H1 (cell line): ENCODE measurements at regions not wholly inside any gene's neighbourhood (a gene's known extent, or its start where the extent isn't known, plus 50 kb on each side); places are given as distances from the start of the nearest gene placed in this dataset.

Source experiments
- CTCF ChIA-PET: fragments of 300-600 bp; sonication (Branson Sonifier 250); formaldehyde crosslinking; loops from one replicate; lab custom pipeline; 2021; ENCODE audit not compliant: partially characterized antibody; lab: Charles Lee
- POLR2A ChIA-PET: fragments of 300-600 bp; sonication (Branson Sonifier 250); formaldehyde crosslinking; loops from one replicate; lab custom pipeline; 2021; ENCODE audit warnings: inconsistent platforms; ENCODE audit not compliant: partially characterized antibody; lab: Charles Lee
- DNase-seq, 2 experiments: peaks; one replicate each; pipeline versions ENCODE4 v3.0.0 to v3.0.0-alpha.2; 2010 to 2022; ENCODE audit warnings: low spot score in 2 of 2, low read depth in 1 of 2, mixed read lengths in 1 of 2
- FAIRE-seq: peaks from 2 replicates; lab custom pipeline; 2011; peaks lifted over from hg19 to GRCh38; lab: Jason Lieb, UNC
- H2AFZ ChIP-seq: 2 replicates; pipeline ENCODE4 v1.8.1; 2012; ENCODE audit warnings: low read length, inconsistent platforms
- H2AK5ac ChIP-seq: 2 replicates; pipeline ENCODE4 v1.6.1; 2013; ENCODE audit warnings: low read depth, low read length
- H2BK120ac ChIP-seq: replicated peaks from 2 replicates; pipeline ENCODE3; 2013; ENCODE audit warnings: low read depth, low read length, inconsistent platforms
- H2BK12ac ChIP-seq: 2 replicates; pipeline ENCODE4 v1.6.1; 2013; ENCODE audit warnings: low read depth, low read length
- H2BK15ac ChIP-seq: 2 replicates; pipeline ENCODE4 v1.6.1; 2013; ENCODE audit warnings: low read length
- H2BK20ac ChIP-seq: 2 replicates; pipeline ENCODE4 v1.6.1; 2013; ENCODE audit warnings: low read length
- H2BK5ac ChIP-seq: 2 replicates; pipeline ENCODE4 v1.6.1; 2013; ENCODE audit warnings: low read depth, low read length
- H3K14ac ChIP-seq: 2 replicates; pipeline ENCODE4 v1.6.1; 2013; ENCODE audit warnings: inconsistent platforms; ENCODE audit not compliant: insufficient read length
- H3K18ac ChIP-seq: 2 replicates; pipeline ENCODE4 v1.6.1; 2013; ENCODE audit warnings: low read length; ENCODE audit errors: extremely low read depth
- H3K23ac ChIP-seq: 2 replicates; pipeline ENCODE4 v1.6.1; 2013; ENCODE audit warnings: inconsistent platforms; ENCODE audit not compliant: insufficient read length
- H3K23me2 ChIP-seq: 2 replicates; pipeline ENCODE4 v1.6.1; 2013; ENCODE audit warnings: low read depth, low read length
- H3K27ac ChIP-seq: 2 replicates; pipeline ENCODE4 v1.6.1; 2011; ENCODE audit warnings: low read depth, low read length, inconsistent platforms
- H3K27me3 ChIP-seq, 4 experiments: replicated peaks in 1 of 4; 1 replicate in 1 of 4; 2 replicates in 3 of 4; pipeline versions ENCODE4 v1.6.1 to v1.8.1; 2011 to 2013; ENCODE audit warnings: low read length in 3 of 4, mild to moderate bottlenecking in 3 of 4, inconsistent platforms in 2 of 4, mixed read lengths in 2 of 4, moderate library complexity in 1 of 4; ENCODE audit not compliant: control insufficient read depth in 3 of 4, insufficient read depth in 3 of 4; ENCODE audit errors: extremely low read depth in 1 of 4
- H3K36me3 ChIP-seq, 4 experiments: 2 replicates each; pipeline versions ENCODE4 v1.6.1 to v1.8.1; 2011 to 2013; ENCODE audit warnings: mild to moderate bottlenecking in 4 of 4, low read length in 3 of 4, moderate library complexity in 2 of 4, control low read depth in 1 of 4, inconsistent platforms in 1 of 4; ENCODE audit not compliant: insufficient read depth in 4 of 4, control insufficient read depth in 2 of 4
- H3K4ac ChIP-seq: replicated peaks from 2 replicates; pipeline ENCODE3; 2013; ENCODE audit warnings: low read length, low read depth, mixed read lengths, inconsistent platforms; ENCODE audit not compliant: insufficient read length
- H3K4me1 ChIP-seq, 4 experiments: replicated peaks in 1 of 4; 1 replicate in 1 of 4; 2 replicates in 3 of 4; pipeline versions ENCODE4 v1.6.1 to v1.8.1; 2011 to 2013; ENCODE audit warnings: low read length in 3 of 4, inconsistent platforms in 2 of 4, mixed read lengths in 1 of 4; ENCODE audit not compliant: insufficient read depth in 4 of 4, control insufficient read depth in 3 of 4
- H3K4me2 ChIP-seq, 2 experiments: 2 replicates each; pipeline versions ENCODE4 v1.6.1 to v1.8.1; 2011 to 2013; ENCODE audit warnings: low read depth in 2 of 2, low read length in 2 of 2, control low read depth in 1 of 2, inconsistent platforms in 1 of 2, mild to moderate bottlenecking in 1 of 2; ENCODE audit not compliant: insufficient read depth in 1 of 2
- H3K4me3 ChIP-seq, 4 experiments: fragments of 200-600, 300-600 bp in 1 of 4; sonication (generic), shearing (Covaris generic), sonication (Bioruptor Twin) in 1 of 4; 2 replicates each; pipeline versions ENCODE4 v1.5.1 to v1.8.1; 2011 to 2016; ENCODE audit warnings: low read length in 4 of 4, low read depth in 3 of 4, control low read depth in 2 of 4, inconsistent platforms in 2 of 4, mild to moderate bottlenecking in 2 of 4, mixed read lengths in 1 of 4, moderate library complexity in 1 of 4; ENCODE audit not compliant: insufficient read depth in 2 of 4; ENCODE audit errors: extremely low read depth in 1 of 4
- H3K56ac ChIP-seq: replicated peaks from 2 replicates; pipeline ENCODE3; 2013; ENCODE audit warnings: low read depth, mild to moderate bottlenecking, mixed read lengths, low read length, inconsistent platforms; ENCODE audit not compliant: insufficient read length
- H3K79me1 ChIP-seq: 2 replicates; pipeline ENCODE4 v1.6.1; 2013; ENCODE audit warnings: low read depth, low read length, control low read depth
- H3K79me2 ChIP-seq, 2 experiments: 2 replicates each; pipeline versions ENCODE4 v1.6.1 to v1.8.1; 2012 to 2013; ENCODE audit warnings: low read length in 2 of 2, mild to moderate bottlenecking in 2 of 2, inconsistent platforms in 1 of 2; ENCODE audit not compliant: insufficient read depth in 2 of 2, control insufficient read depth in 1 of 2
- H3K9ac ChIP-seq, 4 experiments: replicated peaks in 1 of 4; 1 replicate in 1 of 4; 2 replicates in 3 of 4; pipeline versions ENCODE4 v1.6.1 to v1.8.1; 2011 to 2013; ENCODE audit warnings: low read depth in 3 of 4, low read length in 3 of 4, control low read depth in 2 of 4, mild to moderate bottlenecking in 2 of 4, moderate library complexity in 2 of 4, inconsistent platforms in 1 of 4; ENCODE audit errors: extremely low read depth in 1 of 4
- H3K9me3 ChIP-seq, 2 experiments: 2 replicates each; pipeline versions ENCODE4 v1.6.1 to v1.8.1; 2012 to 2013; ENCODE audit warnings: mild to moderate bottlenecking in 2 of 2, moderate library complexity in 2 of 2, control low read depth in 1 of 2, inconsistent platforms in 1 of 2, low read depth in 1 of 2, low read length in 1 of 2, mixed read lengths in 1 of 2; ENCODE audit not compliant: insufficient read depth in 2 of 2
- H4K20me1 ChIP-seq, 2 experiments: replicated peaks in 1 of 2; 2 replicates each; pipeline versions ENCODE3 to v1.8.1; 2011 to 2013; ENCODE audit warnings: inconsistent platforms in 2 of 2, low read length in 2 of 2, mild to moderate bottlenecking in 1 of 2; ENCODE audit not compliant: insufficient read depth in 2 of 2, control insufficient read depth in 1 of 2
- H4K5ac ChIP-seq: 2 replicates; pipeline ENCODE4 v1.6.1; 2013; ENCODE audit warnings: low read length, low read depth, mixed read lengths, inconsistent platforms; ENCODE audit not compliant: insufficient read length
- H4K8ac ChIP-seq: 2 replicates; pipeline ENCODE4 v1.8.0; 2013; ENCODE audit warnings: mild to moderate bottlenecking, moderate library complexity, low read length, inconsistent platforms; ENCODE audit not compliant: insufficient read depth; ENCODE audit errors: extremely low read depth
- H4K91ac ChIP-seq: replicated peaks from 2 replicates; pipeline ENCODE3; 2013; ENCODE audit warnings: low read length, mixed read lengths, inconsistent platforms; ENCODE audit not compliant: insufficient read length
- NRF1 ChIP-seq: IDR thresholded peaks from 2 replicates; pipeline ENCODE4 v1.6.1; 2011; ENCODE audit warnings: mild to moderate bottlenecking, low read depth, low read length, improper control_type of control experiment
- RFX5 ChIP-seq: IDR thresholded peaks from 2 replicates; pipeline ENCODE4 v1.6.1; 2011; ENCODE audit warnings: low read depth, low read length, improper control_type of control experiment, borderline replicate concordance
- WGBS, 2 experiments: shearing (Covaris generic) in 1 of 2; methylation state at CpG; one replicate each; pipeline versions ENCODE4 v1.1.6 to v1.1.7; 2013 to 2015; ENCODE audit warnings: low lambda C conversion rate in 2 of 2, mixed read lengths in 2 of 2, inconsistent platforms in 1 of 2, low coverage in 1 of 2, missing lambda C conversion rate in 1 of 2; ENCODE audit not compliant: insufficient replicate concordance in 2 of 2, insufficient coverage in 1 of 2, insufficient read length in 1 of 2; ENCODE audit errors: extremely low coverage in 1 of 2, missing lambda C conversion rate in 1 of 2; 5-methylcytosine and 5-hydroxymethylcytosine counted together
- TF ChIP-seq, protein P1 (sequence below): IDR thresholded peaks from 2 replicates; pipeline ENCODE4 v1.6.1; 2012; ENCODE audit warnings: inconsistent platforms

DNA sequence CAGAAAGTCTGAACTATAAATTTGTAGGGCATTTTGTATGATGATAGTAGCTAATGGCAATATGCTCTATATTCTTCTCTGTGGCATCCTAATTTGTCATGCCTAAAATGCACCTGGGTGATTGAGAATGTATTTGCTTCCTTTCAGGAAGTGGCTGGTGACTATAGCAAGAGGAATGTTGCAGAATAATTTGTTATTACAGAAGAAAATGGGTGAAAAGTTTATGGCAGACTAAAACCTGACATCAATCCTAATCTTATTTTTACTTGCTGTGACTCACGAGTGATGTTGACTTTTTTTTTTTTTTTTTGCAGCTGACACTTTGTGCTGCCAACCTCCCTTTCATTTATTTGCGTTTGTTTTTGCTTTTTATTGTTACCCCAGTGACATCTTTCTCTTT lies 141.1 kb downstream of the MSL3 start:
- H2BK5ac ChIP-seq: no peak overlapping the region
- TF ChIP-seq NRF1 (no peak), RFX5 (no peak)
- TF ChIP-seq, protein P1, sequence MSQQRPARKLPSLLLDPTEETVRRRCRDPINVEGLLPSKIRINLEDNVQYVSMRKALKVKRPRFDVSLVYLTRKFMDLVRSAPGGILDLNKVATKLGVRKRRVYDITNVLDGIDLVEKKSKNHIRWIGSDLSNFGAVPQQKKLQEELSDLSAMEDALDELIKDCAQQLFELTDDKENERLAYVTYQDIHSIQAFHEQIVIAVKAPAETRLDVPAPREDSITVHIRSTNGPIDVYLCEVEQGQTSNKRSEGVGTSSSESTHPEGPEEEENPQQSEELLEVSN: no peak
- TF ChIP-seq, all 59 proteins: peak for 0
- H2BK120ac ChIP-seq: no peak overlapping the region
- H3K4me1 ChIP-seq: no peaks in the 10 kb centered on the region
- H3K9me3 ChIP-seq: no peaks in the 10 kb centered on the region
- ChIA-PET POLR2A (no interaction called here), CTCF (interaction anchor here (0.8 kb wide), 2 partner anchors 9 to 140 kb away, joined by 3 read pairs; no protein-coding TSS in a partner anchor)
- H4K91ac ChIP-seq: no peak overlapping the region
- no peak overlapping the region for H3K14ac ChIP-seq
- no peaks in the 10 kb centered on the region for H3K27me3 ChIP-seq
- no peak for FAIRE-seq
- no peak overlapping the region for H2AK5ac ChIP-seq
- H2AFZ ChIP-seq: no peak overlapping the region
- H3K4me3 ChIP-seq: no peak overlapping the region
- no peaks in the 10 kb centered on the region for H4K20me1 ChIP-seq
- H4K8ac ChIP-seq: no peak overlapping the region
- no peak overlapping the region for H3K27ac ChIP-seq
- no peak overlapping the region for H2BK12ac ChIP-seq
- no peak overlapping the region for H3K4me2 ChIP-seq
- no peak overlapping the region for H2BK20ac ChIP-seq
- H3K79me1 ChIP-seq: no peaks in the 10 kb centered on the region
- WGBS, 2 experiments: no CpG with 5 or more reads among the region's 2 CpGs
- H3K56ac ChIP-seq: no peak overlapping the region
- H4K5ac ChIP-seq: no peak overlapping the region
- no peak overlapping the region for H3K4ac ChIP-seq
- no peak overlapping the region for H2BK15ac ChIP-seq
- H3K36me3 ChIP-seq: no peaks in the 10 kb centered on the region
- no peak overlapping the region for H3K23ac ChIP-seq
- H3K79me2 ChIP-seq: no peaks in the 10 kb centered on the region
- H3K23me2 ChIP-seq: no peaks in the 10 kb centered on the region
- H3K9ac ChIP-seq: no peak overlapping the region
- H3K18ac ChIP-seq: no peak overlapping the region
- no peak for DNase-seq
